ENCODE measurements at regions not wholly inside any gene's neighbourhood (a gene's known extent, or its start where the extent isn't known, plus 50 kb on each side); places are given as distances from the start of the nearest gene placed in this dataset.
"Not testable (repeated sequence)": the region's sequence is repeated elsewhere in the genome, so short reads cannot be mapped to it uniquely, and the experiment has no call there.

GRCh38 chr6:76275746-76276145 lies 203.3 kb upstream of the IMPG1 start:
- peak in 1 of 2 experiments; percentile 1 for DNase-seq

- peak in 1 of 2 experiments; percentile 20 for DNase-seq
Observed at GRCh38 chr6:76264468-76264867, 192.0 kb upstream of the IMPG1 start.

- DNase-seq = no peak
Observed at GRCh38 chr6:76262240-76262639, 189.8 kb upstream of the IMPG1 start.

GRCh38 chr6:76250666-76251065 lies 178.2 kb upstream of the IMPG1 start:
- no peak for DNase-seq

GRCh38 chr6:76247527-76247926 lies 175.1 kb upstream of the IMPG1 start:
- no peak for DNase-seq

GRCh38 chr6:76240092-76240491 lies 167.6 kb upstream of the IMPG1 start:
- DNase-seq = no peak

GRCh38 chr6:76230711-76231110 lies 158.2 kb upstream of the IMPG1 start:
- peak in 1 of 2 experiments; percentile 4 for DNase-seq

- no peak for DNase-seq
Observed at GRCh38 chr6:76222189-76222588, 149.7 kb upstream of the IMPG1 start.

GRCh38 chr6:76221525-76221924 lies 149.1 kb upstream of the IMPG1 start:
- DNase-seq = no peak

GRCh38 chr6:76220805-76221204 lies 148.3 kb upstream of the IMPG1 start:
- DNase-seq = no peak

- DNase-seq = no peak
Observed at GRCh38 chr6:76217606-76218005, 145.1 kb upstream of the IMPG1 start.

GRCh38 chr6:76214546-76214945 lies 142.1 kb upstream of the IMPG1 start:
- DNase-seq = no peak

GRCh38 chr6:76174722-76175121 lies 102.3 kb upstream of the IMPG1 start:
- DNase-seq = no peak

GRCh38 chr6:76166874-76167273 lies 94.4 kb upstream of the IMPG1 start:
- no peak for DNase-seq

- DNase-seq = no peak
Observed at GRCh38 chr6:76166297-76166696, 93.8 kb upstream of the IMPG1 start.

- no peak for DNase-seq
Observed at GRCh38 chr6:76165471-76166221, 93.2 kb upstream of the IMPG1 start.

- DNase-seq = no peak
Observed at GRCh38 chr6:76162811-76163210, 90.3 kb upstream of the IMPG1 start.

- not testable (repeated sequence) for DNase-seq
Observed at GRCh38 chr6:76157800-76158199, 85.3 kb upstream of the IMPG1 start.

GRCh38 chr6:76135481-76135880 lies 63.0 kb upstream of the IMPG1 start:
- no peak for DNase-seq

GRCh38 chr6:76134651-76135050 lies 62.2 kb upstream of the IMPG1 start:
- DNase-seq = no peak

GRCh38 chr6:76124018-76124417 lies 51.6 kb upstream of the IMPG1 start:
- DNase-seq = no peak

Measured in SW 1271 (cell line).